ENCODE measurements at regions not wholly inside any gene's neighbourhood (a gene's known extent, or its start where the extent isn't known, plus 50 kb on each side); places are given as distances from the start of the nearest gene placed in this dataset.

DNA sequence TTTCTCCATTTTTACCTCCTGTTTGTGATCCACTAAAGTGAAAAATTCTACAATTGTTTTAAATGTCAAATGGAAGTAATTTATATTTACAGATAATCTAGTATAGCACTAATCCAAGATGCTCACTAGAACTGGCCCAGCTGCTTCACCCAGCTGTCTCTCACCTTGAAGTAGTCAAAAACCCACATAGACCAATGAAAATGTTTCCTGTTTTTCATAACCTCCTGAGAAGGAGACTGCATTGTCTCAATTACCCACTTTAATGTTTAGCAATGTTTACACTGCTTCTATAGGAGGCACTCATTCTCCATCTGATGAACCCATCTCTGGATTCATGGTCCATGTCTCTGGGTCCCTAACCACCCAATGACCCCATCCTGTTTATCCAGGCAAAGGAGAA is 56.1 kb upstream of the ADO start:
- intact Hi-C loops (cut with DNase I; ENCODE audit: low total_unique reads) = no loop called here
- DNase-seq = no peak
- H3K27me3 ChIP-seq = no peaks in the 10 kb centered on the region
- TF ChIP-seq, protein P1, sequence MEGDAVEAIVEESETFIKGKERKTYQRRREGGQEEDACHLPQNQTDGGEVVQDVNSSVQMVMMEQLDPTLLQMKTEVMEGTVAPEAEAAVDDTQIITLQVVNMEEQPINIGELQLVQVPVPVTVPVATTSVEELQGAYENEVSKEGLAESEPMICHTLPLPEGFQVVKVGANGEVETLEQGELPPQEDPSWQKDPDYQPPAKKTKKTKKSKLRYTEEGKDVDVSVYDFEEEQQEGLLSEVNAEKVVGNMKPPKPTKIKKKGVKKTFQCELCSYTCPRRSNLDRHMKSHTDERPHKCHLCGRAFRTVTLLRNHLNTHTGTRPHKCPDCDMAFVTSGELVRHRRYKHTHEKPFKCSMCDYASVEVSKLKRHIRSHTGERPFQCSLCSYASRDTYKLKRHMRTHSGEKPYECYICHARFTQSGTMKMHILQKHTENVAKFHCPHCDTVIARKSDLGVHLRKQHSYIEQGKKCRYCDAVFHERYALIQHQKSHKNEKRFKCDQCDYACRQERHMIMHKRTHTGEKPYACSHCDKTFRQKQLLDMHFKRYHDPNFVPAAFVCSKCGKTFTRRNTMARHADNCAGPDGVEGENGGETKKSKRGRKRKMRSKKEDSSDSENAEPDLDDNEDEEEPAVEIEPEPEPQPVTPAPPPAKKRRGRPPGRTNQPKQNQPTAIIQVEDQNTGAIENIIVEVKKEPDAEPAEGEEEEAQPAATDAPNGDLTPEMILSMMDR (IDR thresholded peaks at IDR 0.05) = no peak
- H3K27ac ChIP-seq = no peak overlapping the region
- no peak overlapping the region for H3K4me3 ChIP-seq
- no peaks in the 10 kb centered on the region for H3K36me3 ChIP-seq
- no peaks in the 10 kb centered on the region for H3K4me1 ChIP-seq
- H3K9me3 ChIP-seq = no peaks in the 10 kb centered on the region

DNA sequence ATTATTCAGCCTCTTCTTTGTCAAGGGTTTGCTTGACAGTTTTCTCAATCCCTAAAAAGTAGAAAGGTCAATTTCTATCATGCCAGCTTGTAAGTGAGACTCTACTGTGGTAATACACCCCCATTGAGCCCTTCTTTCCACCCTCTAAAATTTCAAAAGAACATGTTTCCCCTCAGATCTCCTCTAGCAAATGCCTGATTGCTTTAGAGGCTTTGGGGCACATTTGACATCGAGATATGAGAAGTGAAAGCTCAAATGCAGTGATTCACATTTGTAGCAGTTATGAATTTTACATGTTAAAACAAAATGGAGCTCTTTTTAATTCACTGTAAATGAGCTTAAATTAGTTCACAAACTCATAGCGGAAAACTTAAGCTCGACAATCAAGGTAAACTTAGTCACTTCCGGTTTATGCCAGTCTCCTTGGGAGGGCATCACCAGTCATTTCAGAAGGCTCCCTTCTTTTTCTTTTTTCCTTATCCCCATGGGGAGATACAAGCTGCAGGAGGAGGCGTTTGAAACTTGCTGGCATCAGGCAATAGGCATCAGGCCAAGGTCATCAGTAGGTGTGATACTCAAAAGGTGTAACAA is 55.3 kb upstream of the ADO start:
- no peak for DNase-seq
- Histone ChIP-seq H3K4me1 (no peaks in the 10 kb centered on the region), H3K4me3 (no peak overlapping the region), H3K27me3 (no peaks in the 10 kb centered on the region), H3K9me3 (no peaks in the 10 kb centered on the region), H3K36me3 (no peaks in the 10 kb centered on the region), H3K27ac (no peak overlapping the region)
- intact Hi-C loops (cut with DNase I; ENCODE audit: low total_unique reads) = no loop called here
- TF ChIP-seq, protein P1 (IDR thresholded peaks at IDR 0.05) = no peak

All from tibial artery (tissue), 4 donors.